ENCODE measurements at regions not wholly inside any gene's neighbourhood (a gene's known extent, or its start where the extent isn't known, plus 50 kb on each side); places are given as distances from the start of the nearest gene placed in this dataset.

DNA sequence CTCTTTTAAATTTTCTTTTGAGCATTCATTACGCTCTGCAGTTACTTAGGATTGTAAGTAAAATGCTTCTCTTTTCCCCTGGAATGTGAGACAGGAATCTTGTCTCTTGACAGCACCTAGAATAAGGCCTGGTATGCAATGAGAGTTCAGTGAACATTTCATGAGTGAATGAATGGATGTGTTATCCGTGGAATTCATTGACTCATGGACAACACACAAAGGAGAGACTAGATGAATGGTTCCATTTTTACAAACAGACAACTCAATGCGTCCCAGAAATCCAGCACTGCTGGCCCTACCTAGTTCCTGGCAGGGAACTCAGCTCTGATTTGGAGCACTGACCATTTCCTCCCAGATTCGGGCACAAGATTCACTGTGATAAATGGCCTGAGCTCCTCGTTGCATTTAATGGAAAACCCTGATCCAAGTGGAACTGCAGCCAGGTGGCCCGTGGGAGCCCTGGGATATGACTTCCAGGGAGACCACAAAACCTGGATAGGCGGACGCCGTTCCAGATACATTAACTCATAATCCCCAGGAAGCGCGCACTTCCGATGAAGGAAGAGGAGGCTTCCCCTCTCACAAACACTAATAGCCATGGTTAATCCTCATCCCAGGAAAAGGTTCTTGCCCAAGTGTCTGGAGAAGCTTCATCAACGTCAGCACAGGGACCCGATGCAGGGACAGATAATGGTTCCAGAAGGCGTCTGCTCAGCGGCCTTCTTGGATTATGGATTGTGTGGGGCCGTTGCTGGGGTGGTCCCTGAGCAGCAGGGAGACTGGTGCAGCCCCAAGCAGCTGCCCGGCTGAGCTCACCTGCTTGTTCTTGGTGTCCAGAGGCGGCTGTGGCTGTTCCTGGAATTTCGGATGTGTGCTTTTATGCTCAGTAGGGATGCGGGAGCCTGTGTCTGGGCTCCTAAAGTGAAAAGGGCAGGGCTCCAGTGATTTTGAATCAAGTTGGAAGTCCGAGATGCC is 211.1 kb upstream of the TSHZ3 start:
- DNase-seq (ENCODE audit: low read depth), result no peak

DNA sequence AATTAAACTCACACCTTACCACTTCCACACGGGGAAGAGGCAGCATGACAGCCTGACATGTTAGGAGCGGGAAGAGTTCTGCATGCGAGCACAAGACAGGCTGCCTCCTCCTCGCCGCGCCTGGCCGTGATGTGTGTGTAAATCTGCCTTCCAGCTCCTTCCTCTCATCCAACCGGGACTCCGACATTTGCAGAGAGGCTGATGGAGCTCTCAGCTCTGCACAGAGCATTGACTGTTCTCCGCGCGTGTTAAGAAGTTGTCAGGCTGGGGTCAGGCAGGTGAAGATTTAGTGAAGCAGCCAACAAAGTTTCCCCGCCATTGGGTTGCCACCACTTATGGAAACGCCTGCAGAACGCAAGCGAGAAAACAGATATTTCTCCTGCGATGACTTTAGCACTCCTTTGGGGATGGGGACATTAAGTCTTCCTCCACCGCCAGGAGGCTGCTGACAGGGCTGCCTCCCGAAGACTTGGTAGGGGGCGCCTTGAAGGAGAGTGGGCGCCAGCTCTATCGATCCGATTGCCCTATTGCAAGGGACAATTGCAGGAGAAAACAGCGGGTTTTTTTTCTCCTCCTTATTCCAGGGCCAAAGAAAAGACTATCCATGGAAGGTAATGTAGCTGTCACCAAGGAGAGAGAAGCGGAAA is 213.9 kb upstream of the TSHZ3 start:
- DNase-seq (ENCODE audit: low read depth), result no peak

DNA sequence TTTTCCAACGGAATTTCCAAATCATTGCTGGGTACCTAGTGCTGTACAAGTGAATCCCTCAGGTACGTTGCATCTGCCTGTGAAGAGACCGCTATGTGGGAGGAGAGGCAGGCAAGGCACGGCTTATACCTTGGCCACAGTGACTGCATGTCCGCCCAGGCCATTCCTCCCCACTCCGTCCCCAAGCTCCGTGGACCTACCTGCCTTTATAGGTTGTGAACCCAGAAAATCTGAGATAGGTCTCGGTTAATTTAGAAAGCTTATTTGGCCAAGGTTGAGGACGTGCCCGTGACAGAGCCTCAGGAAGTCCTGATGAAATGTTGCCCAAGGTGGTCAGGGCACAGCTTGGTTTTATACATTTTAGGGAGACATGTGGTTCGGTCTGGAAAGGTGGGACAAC is 218.5 kb upstream of the TSHZ3 start:
- DNase-seq (ENCODE audit: low read depth), result no peak

DNA sequence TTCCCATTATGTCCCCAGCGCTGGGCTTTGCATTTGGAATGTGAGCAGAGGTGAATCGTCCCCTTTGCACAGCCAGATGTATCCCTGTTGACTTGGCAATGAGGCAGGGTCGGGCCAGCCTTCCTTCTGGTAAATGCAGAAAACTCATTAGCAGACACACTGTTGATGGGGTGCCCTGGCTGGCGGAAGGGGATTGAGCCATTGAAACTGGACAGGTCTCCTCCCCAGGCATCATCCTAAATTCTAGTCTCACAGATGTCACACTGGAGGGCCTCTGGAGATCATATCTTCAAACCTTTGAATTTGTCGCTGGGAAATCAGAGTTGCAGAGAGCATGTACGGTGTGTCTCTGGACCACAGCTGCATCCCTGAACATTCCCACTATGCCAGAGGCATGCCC is 219.5 kb upstream of the TSHZ3 start:
- DNase-seq (ENCODE audit: low read depth), result no peak

DNA sequence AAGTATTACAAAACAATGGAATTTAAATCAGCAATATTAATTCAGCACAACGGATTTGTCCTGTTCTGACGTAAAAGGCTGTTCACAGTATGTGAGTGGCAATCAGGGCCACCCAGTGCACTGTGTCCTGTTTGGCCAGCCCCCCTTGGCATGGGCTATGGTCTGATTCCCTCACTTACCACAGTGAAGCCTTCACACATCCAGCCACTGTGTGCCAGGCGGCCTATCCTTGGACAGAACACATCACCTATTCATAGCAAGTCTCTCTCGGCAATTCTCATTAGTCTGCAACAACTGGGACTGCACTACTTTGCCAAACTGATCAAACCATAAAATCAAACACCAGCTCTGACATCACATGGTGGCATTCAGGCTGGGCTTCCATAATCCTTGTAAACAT is 221.5 kb upstream of the TSHZ3 start:
- DNase-seq (ENCODE audit: low read depth), result no peak

DNA sequence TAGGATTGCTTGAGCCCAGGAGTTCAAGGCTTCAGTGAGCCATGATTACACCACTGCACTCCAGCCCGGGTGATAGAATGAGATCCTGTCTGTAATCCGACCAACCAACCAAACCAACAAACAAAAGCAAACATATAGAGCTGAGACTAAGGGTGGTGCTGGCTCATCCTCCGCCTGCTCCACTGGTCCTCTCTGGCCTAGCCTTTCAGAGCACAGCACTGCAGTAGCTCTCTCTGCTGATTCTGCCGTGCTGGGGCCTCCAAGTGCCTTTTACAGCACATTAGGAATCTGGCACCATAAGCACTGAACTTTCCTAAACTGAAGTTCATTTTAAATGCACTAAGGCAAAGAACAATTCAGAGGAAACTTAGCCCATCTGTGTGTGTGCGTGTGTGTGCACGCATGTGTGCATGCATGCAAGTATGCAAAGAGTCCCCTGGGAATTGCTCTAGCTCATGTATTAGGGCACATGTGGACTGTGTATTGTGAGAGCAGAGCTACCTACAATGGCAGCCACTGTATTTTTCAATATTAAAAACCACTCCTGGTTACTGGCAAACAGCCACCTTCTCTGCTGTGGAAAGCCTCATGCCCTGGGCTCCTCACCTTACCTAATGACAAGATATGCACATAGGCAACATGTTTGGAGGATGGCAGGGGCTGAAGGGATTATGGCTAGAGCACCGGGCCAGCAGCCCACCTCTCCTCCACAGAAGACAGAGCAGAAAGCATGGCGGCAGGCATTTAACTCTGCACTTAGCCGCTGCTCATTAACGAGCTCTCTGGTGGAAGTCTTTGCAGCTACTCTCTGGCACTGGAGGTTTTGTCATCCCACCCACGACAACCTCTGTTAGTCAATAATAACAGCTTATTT is 223.1 kb upstream of the TSHZ3 start:
- DNase-seq (ENCODE audit: low read depth), result no peak

DNA sequence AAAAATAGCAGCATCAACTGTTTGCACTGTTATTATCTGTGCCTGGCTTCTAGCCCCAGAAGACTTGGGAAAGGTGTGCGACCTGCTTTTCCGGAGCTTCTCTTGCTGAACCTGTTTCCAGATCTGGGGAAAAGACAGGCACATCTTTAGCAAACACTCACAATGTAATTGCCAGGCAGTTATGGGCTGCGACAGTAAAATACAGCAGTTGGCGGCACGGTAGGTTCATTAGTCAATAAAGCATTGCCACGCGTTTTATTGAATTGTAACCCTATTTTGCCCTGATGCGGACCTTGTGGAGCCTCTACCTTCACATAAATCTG is 223.7 kb upstream of the TSHZ3 start:
- DNase-seq (ENCODE audit: low read depth), result no peak

DNA sequence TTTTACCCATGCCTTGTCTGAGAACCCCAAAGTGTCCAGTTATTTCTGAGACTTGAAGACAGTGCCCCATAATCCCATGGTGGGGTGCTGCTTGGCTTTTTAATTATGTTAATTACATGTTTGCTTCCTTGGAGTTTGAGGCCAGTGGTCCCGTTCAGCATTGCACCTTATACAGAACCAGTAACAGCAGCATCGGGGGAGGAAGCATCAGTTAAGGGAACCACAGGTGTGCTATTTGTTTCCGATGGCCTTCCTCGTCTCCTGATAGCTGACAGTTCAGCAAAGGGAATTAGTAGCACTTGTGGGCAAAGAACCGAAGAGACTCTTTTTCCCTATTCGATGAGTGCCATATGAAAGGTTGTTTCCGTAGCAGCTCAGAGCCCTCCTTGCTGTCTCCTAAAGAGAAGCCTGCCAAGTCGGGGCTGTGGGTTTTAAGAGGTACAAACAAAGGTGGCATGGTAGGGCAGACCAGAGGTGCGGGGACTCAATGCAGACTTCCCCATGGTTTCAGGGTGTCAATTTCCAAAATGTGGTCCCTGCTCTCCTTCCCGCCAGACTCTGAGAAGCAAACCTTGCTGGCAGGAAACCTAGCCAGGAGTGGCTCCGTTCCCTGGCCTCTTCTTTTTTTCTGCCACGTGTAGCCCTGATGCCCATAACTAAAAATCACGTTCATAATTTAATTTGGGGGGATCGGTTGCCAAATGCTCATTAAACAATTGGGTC is 225.2 kb upstream of the TSHZ3 start:
- DNase-seq (ENCODE audit: low read depth), result no peak

DNA sequence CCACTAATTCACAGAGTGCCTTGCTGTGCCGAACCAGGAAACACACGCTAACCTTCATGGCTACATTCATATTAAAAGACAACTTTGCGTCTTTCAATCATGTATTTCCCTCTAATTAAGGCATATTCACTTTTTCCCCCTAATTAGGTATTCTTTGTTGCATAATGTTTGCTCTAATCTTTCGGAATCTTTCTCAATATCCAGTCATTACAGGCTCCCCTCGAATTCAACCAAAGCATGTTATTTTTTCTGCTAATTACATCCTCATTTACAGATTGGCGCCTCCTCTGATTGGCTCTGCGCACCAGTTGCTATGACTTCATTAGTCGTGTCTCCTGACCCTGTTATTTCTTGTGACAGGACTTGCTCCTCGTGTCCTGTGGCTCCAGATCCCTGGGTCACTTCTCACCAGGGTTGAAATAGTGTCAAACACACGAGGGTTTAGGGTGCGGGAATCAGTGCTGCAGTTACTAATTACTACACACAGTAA is 226.7 kb upstream of the TSHZ3 start:
- DNase-seq (ENCODE audit: low read depth), result no peak

DNA sequence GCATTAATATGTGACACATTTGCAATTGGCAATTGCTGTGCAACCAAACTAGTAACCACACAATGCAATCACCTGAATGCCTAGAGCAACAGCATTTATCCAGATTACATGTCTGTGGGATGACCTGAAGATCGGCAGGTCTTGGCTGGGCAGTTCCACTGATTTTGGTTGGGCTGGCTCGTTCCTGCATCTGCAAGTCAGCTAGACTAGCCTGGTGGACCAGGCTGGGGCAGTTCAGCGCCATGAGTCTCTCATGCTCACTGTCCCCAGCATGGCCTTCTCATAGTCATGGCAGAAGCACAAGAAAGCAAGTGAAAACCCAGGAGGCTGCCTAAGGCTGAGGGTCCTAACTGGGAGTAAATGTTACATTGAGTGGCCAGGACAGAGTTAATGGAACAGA is 229.1 kb upstream of the TSHZ3 start:
- DNase-seq (ENCODE audit: low read depth), result no peak

DNA sequence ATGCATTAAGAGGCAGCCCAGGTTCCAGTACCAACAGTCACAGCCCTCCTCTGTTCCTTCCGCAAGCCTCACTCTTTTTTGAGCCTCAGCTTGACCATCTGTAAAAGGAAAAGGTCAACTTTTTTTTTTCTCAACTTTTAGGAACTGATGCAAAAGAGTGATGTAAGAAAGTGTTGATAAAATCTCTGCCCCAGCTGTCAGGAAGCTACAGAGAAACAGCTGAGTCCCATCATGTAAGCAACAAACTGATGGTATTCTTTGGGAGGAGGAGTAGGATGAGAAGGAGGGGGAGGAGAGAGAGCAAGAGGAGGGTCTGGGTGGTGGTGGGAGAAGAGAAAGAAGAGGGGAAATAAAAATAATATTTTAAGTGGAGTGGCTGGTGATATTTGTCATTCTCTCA is 233.9 kb upstream of the TSHZ3 start:
- no peak for DNase-seq (ENCODE audit: low read depth)

DNA sequence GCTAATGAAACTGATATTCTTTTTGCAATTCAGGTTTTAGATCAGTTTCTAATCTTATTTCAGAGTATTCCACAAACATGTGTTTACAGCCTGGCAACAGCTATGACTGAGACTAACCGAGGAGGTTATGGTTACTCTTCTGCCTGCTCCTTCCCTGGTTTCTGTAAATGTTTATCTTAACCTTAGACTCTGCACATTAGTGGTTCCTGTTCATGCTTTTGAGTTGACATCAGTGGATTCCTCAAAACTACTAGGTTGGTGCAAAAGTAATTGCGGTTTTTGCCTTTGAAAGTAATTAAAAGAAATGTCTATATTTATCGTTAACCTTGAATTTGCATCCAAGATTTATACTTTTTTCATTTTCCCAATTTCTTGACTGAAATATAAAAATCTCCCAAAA is 237.0 kb upstream of the TSHZ3 start:
- no peak for DNase-seq (ENCODE audit: low read depth)

DNA sequence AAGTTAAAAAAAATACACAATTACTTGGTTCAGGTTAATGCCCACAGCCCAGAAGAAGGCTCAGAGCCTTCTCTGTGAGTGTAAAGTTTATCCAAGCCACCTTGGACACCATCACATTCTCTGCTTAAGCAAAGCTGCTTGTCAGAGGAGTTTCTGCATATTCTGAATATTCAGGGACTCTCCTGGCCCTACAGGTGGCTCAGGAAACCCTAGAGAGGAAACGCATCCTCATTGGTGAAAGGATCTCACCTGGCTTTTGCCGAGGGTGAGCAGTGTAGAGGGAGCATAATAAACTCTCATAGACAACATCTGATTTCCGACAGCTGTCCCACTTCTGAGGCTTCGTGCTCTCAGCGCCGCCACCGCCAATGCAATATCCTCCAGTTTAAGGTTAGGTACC is 239.9 kb upstream of the TSHZ3 start:
- no peak for DNase-seq (ENCODE audit: low read depth)

DNA sequence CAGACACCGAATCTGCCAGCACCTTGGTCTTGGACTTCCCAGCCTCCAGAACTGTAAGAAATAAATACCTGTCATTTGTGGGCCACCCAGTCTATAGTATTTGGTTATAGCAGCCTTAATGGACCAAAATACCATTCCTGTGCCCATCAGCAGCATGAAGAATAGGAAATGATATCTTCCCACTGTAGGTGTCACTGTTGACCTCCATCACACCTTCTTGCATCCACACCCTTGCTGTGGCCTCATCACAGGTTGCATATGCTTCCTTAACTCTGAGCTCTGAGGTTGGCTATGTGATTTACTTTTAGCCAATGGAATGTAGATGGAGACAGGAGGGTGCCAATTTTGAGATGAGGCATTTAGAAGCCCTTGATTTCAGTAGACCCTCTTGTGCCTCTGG is 242.0 kb upstream of the TSHZ3 start:
- no peak for DNase-seq (ENCODE audit: low read depth)

DNA sequence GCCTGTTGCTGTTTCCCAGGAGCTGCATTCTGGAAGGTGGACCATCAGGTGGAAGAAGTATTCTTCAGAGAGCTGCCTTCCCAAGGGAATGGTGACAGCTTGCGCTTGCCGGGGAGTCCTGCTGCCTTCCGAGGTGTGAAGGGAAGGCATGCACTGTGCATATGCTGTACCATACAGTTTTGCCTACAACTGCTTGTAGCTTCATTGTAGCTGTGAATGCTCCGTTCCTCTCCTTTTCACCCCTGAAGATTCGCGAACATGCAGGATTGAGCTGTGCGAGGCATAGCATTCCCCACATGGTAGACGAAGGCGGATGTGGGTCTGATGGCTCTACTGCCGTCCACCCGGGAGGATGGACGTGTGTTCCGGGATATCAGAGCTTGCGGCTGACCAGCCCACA is 243.2 kb upstream of the TSHZ3 start:
- no peak for DNase-seq (ENCODE audit: low read depth)

DNA sequence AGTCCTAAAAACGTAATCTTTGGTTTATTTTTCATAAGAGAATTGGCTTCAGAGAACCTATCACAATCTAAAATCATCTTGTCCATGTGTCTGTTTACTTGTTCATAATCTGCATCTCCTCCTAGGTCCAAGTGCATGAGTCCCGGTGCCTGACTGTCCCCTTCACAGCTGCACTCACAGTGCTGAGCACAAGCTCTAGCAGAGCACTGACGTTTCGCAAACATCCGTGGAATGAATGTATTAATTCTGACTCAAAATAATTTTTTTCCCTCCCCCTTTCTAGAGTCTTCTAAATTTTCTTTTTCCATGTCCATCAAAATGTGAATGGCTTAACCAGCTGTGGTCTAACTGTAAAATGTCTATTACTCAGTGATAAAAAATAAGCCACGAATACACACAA is 245.5 kb upstream of the TSHZ3 start:
- DNase-seq (ENCODE audit: low read depth), result no peak

DNA sequence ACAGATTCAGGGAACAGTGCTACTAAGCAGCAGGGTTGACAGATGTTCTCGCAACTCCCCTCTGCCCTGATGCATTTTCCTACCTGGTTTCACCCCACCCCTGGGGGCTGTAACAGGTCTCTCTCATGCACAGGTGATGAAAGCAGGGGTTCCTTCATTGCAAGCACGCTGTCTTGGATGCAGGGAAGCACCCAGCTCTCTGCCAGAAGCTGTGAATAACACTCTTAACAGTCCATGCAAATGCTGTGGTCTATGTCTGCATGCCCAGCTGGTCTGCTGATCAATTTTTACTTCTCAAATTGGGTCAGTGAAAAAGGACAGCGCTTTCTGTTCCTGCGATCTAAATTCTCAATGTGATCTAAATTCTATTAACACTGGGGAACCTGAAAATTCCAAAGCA is 246.3 kb upstream of the TSHZ3 start:
- DNase-seq (ENCODE audit: low read depth), result no peak

DNA sequence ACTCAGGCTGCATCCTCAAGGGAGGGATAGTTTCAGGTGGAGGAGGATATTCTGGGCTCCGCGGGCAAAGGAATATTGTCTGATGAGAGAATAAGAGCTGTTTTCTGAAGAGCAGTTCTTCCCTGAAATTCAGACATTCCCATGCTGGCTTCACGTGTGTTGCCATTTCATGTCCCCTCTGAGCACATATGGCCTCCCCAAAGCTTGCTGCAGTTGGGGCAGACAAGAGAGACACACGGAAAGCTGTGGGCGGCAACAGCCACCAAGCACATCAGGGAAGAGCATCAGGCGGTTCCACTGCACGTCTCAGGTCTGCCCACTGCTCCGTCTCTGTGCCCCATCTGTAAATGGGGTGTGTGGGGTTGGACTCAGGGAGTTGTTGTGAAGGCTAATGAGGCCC is 247.5 kb upstream of the TSHZ3 start:
- DNase-seq (ENCODE audit: low read depth), result no peak

DNA sequence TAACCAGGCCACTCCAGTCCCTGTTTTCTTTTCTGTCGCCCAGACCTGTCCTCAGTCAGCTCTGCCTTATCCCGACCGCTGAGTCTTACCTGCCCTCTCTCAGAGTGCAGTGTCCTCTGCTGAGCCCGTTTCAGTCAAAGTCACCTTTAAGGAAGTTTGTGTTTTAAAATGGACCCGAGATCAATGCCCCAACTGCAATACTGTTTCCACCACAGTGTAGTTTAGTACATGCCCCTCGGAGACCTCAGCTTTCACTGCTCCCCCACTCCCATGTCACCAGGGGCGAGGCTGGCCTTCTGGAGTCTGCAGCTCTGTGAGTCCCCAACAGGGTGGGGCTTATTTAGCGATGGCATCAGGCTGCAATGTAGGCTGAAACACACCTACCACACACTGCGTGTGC is 248.4 kb upstream of the TSHZ3 start:
- DNase-seq (ENCODE audit: low read depth), result no peak

DNA sequence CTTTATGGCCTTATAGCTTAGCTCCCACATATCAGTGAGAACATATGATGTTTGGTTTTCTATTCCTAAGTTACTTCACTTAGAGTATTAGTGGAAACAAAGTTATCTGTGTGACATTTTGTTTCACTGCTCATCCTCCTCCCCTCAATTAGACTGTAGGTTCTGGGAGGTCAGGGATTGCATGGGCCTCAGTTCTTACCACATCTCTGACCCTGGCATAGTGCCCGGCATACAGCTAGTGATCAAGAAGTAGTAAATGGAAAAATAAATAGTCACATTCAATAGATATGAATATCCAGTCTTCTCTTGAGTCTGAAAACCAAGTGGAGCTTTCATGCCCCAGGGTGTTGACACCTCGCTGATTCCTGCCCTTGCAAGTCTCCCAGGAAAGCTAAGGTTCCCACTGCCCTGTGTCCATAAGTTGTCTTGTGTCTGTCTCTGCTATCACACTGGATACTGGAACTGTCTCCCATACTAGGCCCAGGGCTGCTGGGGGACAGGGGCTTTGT is 249.5 kb upstream of the TSHZ3 start:
- no peak for DNase-seq (ENCODE audit: low read depth)

DNA sequence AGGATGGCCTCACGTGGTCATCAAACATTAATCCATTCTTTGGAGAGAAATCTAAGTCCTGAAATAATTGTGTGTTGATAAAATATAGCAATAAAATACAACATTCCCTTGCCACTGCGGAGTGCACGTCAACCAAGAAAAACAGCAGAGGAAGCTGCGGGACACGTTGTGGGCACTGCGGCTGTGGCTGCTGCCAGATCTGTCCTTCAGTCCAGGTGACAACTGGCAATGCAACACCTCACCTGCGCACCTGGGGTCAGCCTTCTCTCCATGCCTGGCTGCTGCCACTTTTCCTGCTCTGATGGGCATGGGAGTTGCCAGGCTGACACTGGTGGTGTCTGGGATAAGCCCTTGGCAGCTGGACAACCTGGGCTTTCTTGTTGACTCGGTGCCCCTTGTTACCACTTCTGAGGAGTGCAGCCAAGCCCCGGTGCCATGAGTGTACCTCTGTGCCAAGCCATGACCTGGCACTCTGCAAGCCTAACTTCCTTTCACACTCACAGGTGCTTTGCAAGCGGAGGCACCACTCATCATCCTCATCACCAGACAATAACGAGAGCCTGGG is 251.6 kb upstream of the TSHZ3 start:
- no peak for DNase-seq (ENCODE audit: low read depth)

Data from stromal cell of bone marrow (primary cell).